Choroid plexus epithelial cell (primary cell): ENCODE measurements at regions not wholly inside any gene's neighbourhood (a gene's known extent, or its start where the extent isn't known, plus 50 kb on each side); places are given as distances from the start of the nearest gene placed in this dataset.
A peak's percentile ranks its signal among the peaks of the same experiment; 100 is the strongest.

Experiments used
- DNase-seq: peaks from one replicate; pipeline ENCODE4 v3.0.0-alpha.2; 2010; ENCODE audit warnings: low read depth
- H3K4me3 ChIP-seq: 2 replicates; pipeline ENCODE4 v1.5.1; 2011; ENCODE audit warnings: low read depth, mild to moderate bottlenecking, control low read depth, low read length, moderate library complexity
- CTCF ChIP-seq: conservative IDR thresholded peaks from 2 replicates; pipeline ENCODE4 v1.5.1; 2011; ENCODE audit warnings: low read depth, mild to moderate bottlenecking, control low read depth, inconsistent platforms, low read length, moderate library complexity

- TF ChIP-seq CTCF, result peak; percentile 89
- H3K4me3 ChIP-seq, result no peak overlapping the region
- peak; percentile 58 for DNase-seq
Measured at GRCh38 chr11:11789735-11790369, 51.9 kb upstream of the USP47 start.

GRCh38 chr11:11788063-11788710 is 53.6 kb upstream of the USP47 start:
- TF ChIP-seq CTCF, result no peak
- no peak overlapping the region for H3K4me3 ChIP-seq
- DNase-seq, result no peak

GRCh38 chr11:11787305-11788062 is 54.3 kb upstream of the USP47 start:
- TF ChIP-seq CTCF, result peak; percentile 89
- DNase-seq, result peak; percentile 82
- H3K4me3 ChIP-seq, result no peak overlapping the region

- peak; percentile 71 for TF ChIP-seq CTCF
- peak; percentile 61 for DNase-seq
- no peak overlapping the region for H3K4me3 ChIP-seq
Measured at GRCh38 chr11:11786771-11787170, 55.0 kb upstream of the USP47 start.

GRCh38 chr11:11786234-11786633 is 55.5 kb upstream of the USP47 start:
- no peak for DNase-seq
- no peak overlapping the region for H3K4me3 ChIP-seq

GRCh38 chr11:11782532-11783110 is 59.2 kb upstream of the USP47 start:
- no peak for DNase-seq
- no peak overlapping the region for H3K4me3 ChIP-seq
- no peak for TF ChIP-seq CTCF

More at GRCh38 chr11:11786234-11786633, 55.5 kb upstream of the USP47 start:
- no peak for TF ChIP-seq CTCF
